Muscle of arm (tissue), 1 donor: ENCODE measurements at regions not wholly inside any gene's neighbourhood (a gene's known extent, or its start where the extent isn't known, plus 50 kb on each side); places are given as distances from the start of the nearest gene placed in this dataset.

Experiments
- DNase-seq: peaks from one replicate; pipeline ENCODE4 v3.0.0-alpha.2; 2013

GRCh38 chr1:232476538-232476950, 153.4 kb downstream of the SIPA1L2 start:
- no peak for DNase-seq

GRCh38 chr1:232474826-232475225, 155.1 kb downstream of the SIPA1L2 start:
- DNase-seq = no peak

DNA sequence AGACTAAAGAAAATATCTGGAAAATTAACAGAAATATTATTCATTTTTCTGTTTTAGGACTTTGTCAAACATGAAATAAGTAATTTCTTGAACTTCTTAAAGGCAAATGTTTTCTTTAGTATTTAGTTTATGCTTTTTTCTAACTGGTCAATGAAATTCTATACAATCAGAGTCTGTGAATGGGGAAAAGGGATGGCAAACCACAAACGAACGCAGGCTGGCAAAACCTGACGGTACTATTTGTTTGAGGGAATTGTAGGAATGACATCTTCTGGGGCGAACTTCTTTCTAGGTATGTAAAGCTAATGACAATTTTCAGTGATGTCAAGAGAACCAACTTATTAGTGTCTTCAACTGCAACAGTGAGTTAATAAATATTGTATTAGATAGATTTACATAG, 156.0 kb downstream of the SIPA1L2 start:
- DNase-seq = no peak

DNA sequence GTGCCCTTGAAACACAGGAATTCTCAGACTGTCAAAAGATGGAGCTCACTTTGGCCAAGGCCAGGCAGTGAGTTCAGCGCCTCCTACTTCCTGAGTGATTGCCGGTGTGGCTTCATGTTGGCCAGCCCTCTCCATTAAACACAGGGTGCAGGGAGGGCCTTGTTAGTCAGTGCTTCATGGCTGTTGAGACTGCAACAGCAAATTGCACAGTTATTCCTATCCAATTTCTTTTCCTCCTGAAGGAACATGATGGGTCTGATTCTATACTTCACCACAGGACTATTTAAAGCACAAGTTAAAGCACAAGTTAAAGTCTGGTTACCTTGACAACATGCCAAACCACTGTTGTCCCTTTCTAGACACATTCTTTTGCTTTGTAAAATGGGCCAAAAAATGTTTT, 156.6 kb downstream of the SIPA1L2 start:
- no peak for DNase-seq

- no peak for DNase-seq
Observed at GRCh38 chr1:232472485-232473041, 157.4 kb downstream of the SIPA1L2 start.

DNA sequence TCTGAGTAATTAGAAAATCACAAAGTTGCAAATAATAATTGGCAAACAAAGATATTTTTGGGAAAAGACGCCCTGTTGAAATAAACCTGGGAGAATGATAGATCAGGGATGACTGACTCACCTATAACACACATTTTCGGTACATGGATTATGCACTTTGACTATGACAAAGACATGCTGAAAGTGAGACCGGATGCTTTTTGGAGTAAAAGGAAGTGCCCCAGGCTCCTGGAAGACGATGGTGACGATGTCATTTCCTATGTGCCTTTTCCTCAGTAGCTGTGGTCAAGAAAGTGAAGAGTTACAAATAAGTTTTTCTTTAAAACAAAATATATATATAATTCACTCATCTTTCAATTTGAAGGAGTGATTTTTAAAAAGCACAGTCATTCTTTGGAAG, 158.7 kb downstream of the SIPA1L2 start:
- no peak for DNase-seq

DNA sequence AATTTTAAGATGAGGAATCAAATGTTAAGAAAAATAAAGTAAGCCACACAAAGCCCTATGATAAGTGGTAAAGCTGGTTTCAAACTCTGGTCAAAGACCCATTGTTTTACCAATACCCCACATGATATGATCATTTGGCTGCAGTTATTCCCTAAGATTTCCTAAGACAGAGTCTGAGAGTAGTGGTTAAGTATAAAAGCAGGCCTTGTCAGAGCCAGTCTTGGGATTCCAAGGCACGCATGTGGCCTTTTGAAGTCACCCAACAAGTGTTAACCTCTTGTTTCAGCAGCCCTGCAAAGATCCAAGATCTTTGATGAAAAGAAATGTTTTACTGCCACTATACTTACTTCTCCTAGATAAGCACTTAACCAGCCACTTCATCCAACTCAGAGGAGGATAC, 159.2 kb downstream of the SIPA1L2 start:
- DNase-seq = no peak

DNA sequence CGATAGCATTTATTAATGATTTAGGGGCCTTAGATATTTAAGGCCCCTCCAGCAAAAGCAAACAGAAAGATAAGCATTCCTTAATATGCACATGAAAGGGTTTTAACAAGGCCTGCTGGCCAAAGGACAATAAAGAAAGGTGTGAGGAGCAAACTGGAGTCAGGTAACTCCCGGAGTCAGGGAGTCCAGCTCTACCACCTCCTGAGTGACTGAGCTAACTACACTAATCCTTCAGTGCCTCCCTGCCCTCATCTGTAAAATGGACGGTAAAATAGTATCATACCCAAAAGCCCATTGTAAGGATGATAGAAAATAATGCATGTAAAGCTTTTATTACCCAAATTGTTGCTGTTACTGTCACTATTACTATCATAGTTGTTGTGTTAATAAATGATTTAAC, 161.7 kb downstream of the SIPA1L2 start:
- no peak for DNase-seq

DNA sequence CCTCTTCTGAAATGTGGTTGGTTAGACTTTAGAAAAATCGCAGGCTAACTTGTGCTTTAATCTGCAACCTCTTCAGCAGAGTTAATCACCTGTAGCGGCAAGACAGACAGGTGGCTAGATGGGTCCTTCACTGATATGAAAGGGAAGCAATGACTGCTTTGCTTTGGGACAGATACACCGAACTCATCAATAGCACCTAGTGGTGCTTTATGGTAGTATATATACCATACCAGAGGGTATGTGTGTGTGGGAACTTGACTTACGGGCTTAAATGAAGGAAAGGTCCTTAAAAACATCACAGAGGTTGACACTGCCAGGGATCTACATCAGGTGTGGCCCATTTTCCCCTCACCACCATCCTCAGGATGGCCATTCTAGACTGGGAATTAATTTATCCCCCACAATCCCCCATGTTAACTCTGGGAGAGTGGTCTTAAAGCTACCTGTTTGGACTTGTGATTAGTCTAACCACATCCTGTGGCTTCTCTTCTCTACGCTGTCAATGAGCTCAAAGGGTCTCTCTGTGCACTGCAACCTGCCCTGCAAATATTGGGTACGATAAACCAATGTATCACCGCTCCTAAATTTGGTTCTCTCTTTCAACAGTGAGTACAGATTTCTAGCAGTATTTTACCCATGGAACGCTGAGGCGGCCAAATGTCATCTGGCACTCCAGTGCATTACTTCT, 162.7 kb downstream of the SIPA1L2 start:
- no peak for DNase-seq

- DNase-seq = no peak
Observed at GRCh38 chr1:232464325-232464724, 165.6 kb downstream of the SIPA1L2 start.

DNA sequence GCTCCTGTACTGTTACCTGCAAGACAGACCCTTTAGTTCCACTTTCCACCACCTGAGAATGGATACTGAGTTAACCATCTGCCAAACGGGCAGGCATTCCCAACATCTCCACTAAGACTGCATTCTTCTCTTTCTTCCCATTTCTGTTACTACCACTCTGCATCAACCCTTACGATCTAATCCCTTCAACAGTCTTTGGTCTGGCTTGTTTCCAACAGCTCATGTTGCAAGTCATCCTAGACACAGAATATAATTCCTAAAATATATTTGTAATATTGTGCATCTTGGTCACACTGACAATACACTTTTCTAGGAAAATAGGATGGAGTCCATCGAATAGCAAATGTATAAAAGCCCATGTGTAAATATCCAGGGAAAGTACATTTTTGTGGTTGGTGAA, 166.7 kb downstream of the SIPA1L2 start:
- DNase-seq = no peak

DNA sequence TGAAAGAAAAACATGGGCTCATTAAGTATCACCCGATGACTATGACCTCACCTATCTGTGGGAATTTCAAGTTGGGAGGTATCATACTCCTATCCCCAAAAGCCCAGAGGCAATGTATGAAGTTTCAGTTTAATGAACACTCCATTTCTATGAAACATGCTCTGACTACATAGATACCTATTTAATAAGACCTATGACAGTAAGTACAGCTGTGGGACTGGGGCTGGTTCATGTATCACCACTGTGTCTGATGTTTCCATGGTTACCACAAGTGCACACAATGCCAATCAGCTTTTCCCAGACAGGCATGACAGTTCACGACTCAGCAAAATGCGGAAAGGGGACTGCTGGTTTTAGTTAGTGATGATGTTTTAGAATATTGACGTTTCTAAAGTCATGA, 167.7 kb downstream of the SIPA1L2 start:
- no peak for DNase-seq

- no peak for DNase-seq
Observed at GRCh38 chr1:232459826-232460225, 170.1 kb downstream of the SIPA1L2 start.

DNA sequence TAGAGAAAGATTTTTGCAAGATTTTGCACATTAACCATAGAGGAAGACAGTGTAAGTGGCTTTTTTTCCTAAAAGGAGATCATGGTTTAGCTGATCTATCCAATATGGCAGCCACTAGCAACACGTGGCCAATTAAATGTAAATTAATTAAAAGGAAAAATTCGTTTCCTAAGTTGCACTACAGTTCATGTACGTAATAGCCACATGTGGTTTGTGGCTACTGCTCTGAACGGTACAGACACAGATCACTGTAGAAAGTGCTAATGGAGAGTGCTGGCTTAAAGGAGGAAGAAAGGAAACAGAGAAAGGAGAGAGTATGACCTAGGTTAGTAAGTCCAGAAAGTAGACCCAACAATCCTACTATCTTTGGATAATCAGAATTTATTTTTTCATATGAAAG, 170.8 kb downstream of the SIPA1L2 start:
- no peak for DNase-seq

GRCh38 chr1:232457595-232457994, 172.3 kb downstream of the SIPA1L2 start:
- no peak for DNase-seq

DNA sequence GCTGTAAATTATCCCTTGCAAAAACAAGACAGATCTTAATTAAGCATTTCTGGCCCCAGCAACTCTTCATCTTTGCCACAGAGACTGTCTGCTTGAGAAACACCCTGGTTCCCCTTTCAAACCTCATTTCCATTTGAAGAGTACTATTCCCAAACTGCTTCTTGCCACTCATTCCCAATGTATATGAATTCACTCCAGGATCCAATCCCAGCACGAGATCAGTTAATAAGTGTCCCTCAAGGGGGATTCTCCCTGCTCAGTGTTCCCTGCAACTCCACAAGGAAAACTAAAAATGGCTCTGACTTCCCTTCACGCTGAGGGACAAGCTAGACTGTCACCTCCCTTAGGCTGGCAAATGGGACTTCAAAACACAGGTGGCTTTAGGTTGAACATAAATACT, 173.2 kb downstream of the SIPA1L2 start:
- no peak for DNase-seq

- DNase-seq = no peak
Observed at GRCh38 chr1:232454227-232454886, 175.6 kb downstream of the SIPA1L2 start.

DNA sequence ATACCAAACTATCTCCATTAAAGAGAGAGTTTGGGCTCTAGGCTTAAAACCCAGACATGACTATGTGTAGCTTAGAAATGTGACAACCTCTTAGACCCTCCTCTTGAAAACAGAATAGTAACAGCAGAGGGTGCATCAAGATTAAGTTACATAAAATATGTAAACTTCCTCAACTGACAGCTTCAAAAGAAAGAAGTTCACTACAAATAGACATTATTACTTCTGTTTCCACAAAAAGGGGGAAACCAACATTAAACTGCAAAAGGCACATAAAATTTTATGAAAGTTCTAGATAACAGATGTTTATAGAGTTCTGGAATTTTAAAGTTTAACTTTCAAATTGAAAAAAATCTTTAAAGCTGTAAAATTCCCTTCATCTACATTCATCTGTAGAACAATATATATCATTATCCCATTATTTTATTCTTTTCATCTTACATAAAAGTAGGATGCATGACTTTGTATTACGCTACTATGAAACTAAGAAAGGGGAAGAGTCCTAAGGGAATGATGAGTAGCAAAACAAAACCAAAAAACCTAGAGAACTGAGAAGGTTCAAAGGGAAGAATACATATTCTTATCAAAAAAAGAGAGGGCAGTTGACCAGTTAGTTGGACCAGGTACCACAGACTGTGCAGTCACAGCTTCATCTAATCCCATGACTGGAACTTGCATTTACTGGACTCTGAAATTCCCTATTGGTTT, 177.0 kb downstream of the SIPA1L2 start:
- DNase-seq = no peak

DNA sequence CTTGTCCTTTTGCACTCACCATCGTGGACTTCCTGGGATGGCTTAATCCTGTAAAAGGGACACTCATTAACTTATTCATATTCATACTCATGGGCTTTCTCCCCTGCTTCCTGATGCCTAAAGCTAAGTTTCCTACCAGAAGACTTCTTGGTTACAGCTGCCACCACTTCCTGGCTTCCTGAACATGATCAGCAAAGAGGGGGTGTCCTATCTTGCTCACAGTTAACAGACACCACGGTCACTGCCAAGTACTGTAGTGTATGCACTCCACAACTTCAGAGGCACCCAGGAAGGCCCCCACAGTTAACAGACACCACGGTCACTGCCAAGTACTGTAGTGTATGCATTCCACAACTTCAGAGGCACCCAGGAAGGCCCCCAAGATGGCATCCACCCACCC, 177.8 kb downstream of the SIPA1L2 start:
- no peak for DNase-seq

- DNase-seq = no peak
Observed at GRCh38 chr1:232451506-232451905, 178.4 kb downstream of the SIPA1L2 start.

DNA sequence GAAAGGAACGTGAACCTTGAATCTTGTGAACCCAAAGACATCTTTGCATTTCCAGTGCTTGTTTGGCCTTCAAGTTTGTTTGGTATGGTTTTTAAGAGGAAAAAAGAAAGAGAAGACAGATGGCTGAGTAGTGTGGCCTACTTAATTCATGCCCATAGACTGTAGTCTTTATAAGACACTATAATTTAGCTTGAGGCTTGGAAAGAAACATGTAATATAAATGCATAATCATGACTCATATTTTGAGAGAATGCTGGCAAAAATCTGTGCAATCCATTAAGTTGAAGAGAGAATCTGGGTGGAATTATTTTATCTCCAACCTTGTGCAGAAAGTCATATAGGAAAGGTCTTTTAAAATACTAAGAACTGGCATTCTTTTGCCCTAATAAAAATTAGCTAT, 179.3 kb downstream of the SIPA1L2 start:
- DNase-seq = no peak

DNA sequence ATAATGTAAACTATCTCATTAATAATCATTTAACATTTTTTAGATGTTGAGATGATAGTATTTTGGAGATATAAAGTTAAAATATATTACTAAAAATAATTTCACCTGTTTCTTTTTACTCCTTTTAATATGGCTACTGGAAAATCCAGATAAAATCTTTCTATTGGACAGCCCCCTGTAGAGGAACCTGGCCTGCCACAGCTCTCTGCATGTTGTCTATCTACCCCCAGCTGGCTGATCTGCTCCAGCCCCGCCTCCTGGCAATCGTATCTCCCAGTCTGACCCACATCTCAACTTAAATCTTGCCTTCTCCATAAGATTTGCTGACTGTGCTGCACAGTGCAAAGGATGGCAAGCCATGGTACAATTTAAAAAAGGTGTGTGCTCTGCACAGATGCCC, 182.8 kb downstream of the SIPA1L2 start:
- no peak for DNase-seq
